ENCODE measurements at regions not wholly inside any gene's neighbourhood (a gene's known extent, or its start where the extent isn't known, plus 50 kb on each side); places are given as distances from the start of the nearest gene placed in this dataset.

GRCh38 chr4:126955292-126956183 lies 677.2 kb upstream of the INTU start:
- TF ChIP-seq EZH2phosphoT487 (IDR thresholded peaks at IDR 0.05; ENCODE audit: borderline replicate concordance, low read length) (no peak), CTCF (IDR thresholded peaks at IDR 0.05; ENCODE audit: low read depth, low read length, poor library complexity, severe bottlenecking) (no peak)

GRCh38 chr4:126956184-126956897 lies 676.4 kb upstream of the INTU start:
- Histone ChIP-seq H3F3A (ENCODE audit: control insufficient read depth, insufficient read depth) (no peaks in the 10 kb centered on the region), H3K4me3 (ENCODE audit: low read length) (no peak overlapping the region), H3K79me2 (ENCODE audit: control insufficient read depth, low read length) (no peaks in the 10 kb centered on the region), H3K27me3 (ENCODE audit: control insufficient read depth, low read length) (no peaks in the 10 kb centered on the region), H3K4me2 (ENCODE audit: low read length) (no peak overlapping the region), H3K4me1 (ENCODE audit: control insufficient read depth, low read length) (no peaks in the 10 kb centered on the region), H3K36me3 (ENCODE audit: control insufficient read depth, low read length) (no peaks in the 10 kb centered on the region), H3K27ac (ENCODE audit: low read depth, low read length) (no peak overlapping the region), H3K9me2 (replicated peaks; ENCODE audit: control insufficient read depth, low read length) (no peaks in the 10 kb centered on the region), H3K9me3 (ENCODE audit: control insufficient read depth, insufficient read depth, low read length) (no peaks in the 10 kb centered on the region), H4K20me1 (ENCODE audit: control insufficient read depth, insufficient read depth, low read depth, low read length) (no peaks in the 10 kb centered on the region)
- TF ChIP-seq CTCF (IDR thresholded peaks at IDR 0.05; ENCODE audit: low read depth, low read length, poor library complexity, severe bottlenecking) (no peak), EZH2phosphoT487 (IDR thresholded peaks at IDR 0.05; ENCODE audit: borderline replicate concordance, low read length) (no peak)

More at GRCh38 chr4:126955292-126956183, 677.2 kb upstream of the INTU start:
- no peak overlapping the region for H3K27ac ChIP-seq (ENCODE audit: low read depth, low read length)
- no peaks in the 10 kb centered on the region for H3K9me2 ChIP-seq (replicated peaks; ENCODE audit: control insufficient read depth, low read length)
- no peaks in the 10 kb centered on the region for H4K20me1 ChIP-seq (ENCODE audit: control insufficient read depth, insufficient read depth, low read depth, low read length)
- H3K27me3 ChIP-seq (ENCODE audit: control insufficient read depth, low read length), result no peaks in the 10 kb centered on the region
- H3F3A ChIP-seq (ENCODE audit: control insufficient read depth, insufficient read depth), result no peaks in the 10 kb centered on the region
- H3K4me1 ChIP-seq (ENCODE audit: control insufficient read depth, low read length), result no peaks in the 10 kb centered on the region
- H3K9me3 ChIP-seq (ENCODE audit: control insufficient read depth, insufficient read depth, low read length), result no peaks in the 10 kb centered on the region
- no peaks in the 10 kb centered on the region for H3K36me3 ChIP-seq (ENCODE audit: control insufficient read depth, low read length)
- H3K4me3 ChIP-seq (ENCODE audit: low read length), result no peak overlapping the region
- H3K79me2 ChIP-seq (ENCODE audit: control insufficient read depth, low read length), result no peaks in the 10 kb centered on the region
- no peak overlapping the region for H3K4me2 ChIP-seq (ENCODE audit: low read length)

- no peaks in the 10 kb centered on the region for H3K9me3 ChIP-seq (ENCODE audit: control insufficient read depth, insufficient read depth, low read length)
- no peaks in the 10 kb centered on the region for H3K79me2 ChIP-seq (ENCODE audit: control insufficient read depth, low read length)
- TF ChIP-seq EZH2phosphoT487 (IDR thresholded peaks at IDR 0.05; ENCODE audit: borderline replicate concordance, low read length) (no peak), CTCF (IDR thresholded peaks at IDR 0.05; ENCODE audit: low read depth, low read length, poor library complexity, severe bottlenecking) (no peak)
- no peaks in the 10 kb centered on the region for H4K20me1 ChIP-seq (ENCODE audit: control insufficient read depth, insufficient read depth, low read depth, low read length)
- H3K9me2 ChIP-seq (replicated peaks; ENCODE audit: control insufficient read depth, low read length), result no peaks in the 10 kb centered on the region
- H3K27me3 ChIP-seq (ENCODE audit: control insufficient read depth, low read length), result no peaks in the 10 kb centered on the region
- no peaks in the 10 kb centered on the region for H3F3A ChIP-seq (ENCODE audit: control insufficient read depth, insufficient read depth)
- H3K36me3 ChIP-seq (ENCODE audit: control insufficient read depth, low read length), result no peaks in the 10 kb centered on the region
- no peak overlapping the region for H3K4me3 ChIP-seq (ENCODE audit: low read length)
- no peaks in the 10 kb centered on the region for H3K4me1 ChIP-seq (ENCODE audit: control insufficient read depth, low read length)
- no peak overlapping the region for H3K4me2 ChIP-seq (ENCODE audit: low read length)
- no peak overlapping the region for H3K27ac ChIP-seq (ENCODE audit: low read depth, low read length)
These were observed 675.2 kb upstream of the INTU start for GRCh38 chr4:126957556-126957955.
